Islet of Langerhans (tissue), 1 donor: ENCODE measurements at regions not wholly inside any gene's neighbourhood (a gene's known extent, or its start where the extent isn't known, plus 50 kb on each side); places are given as distances from the start of the nearest gene placed in this dataset.

Experiments used
- FAIRE-seq: peaks from one replicate; lab custom pipeline; 2011; peaks lifted over from hg19 to GRCh38; lab: Jason Lieb, UNC

GRCh38 chr2:104703669-104704068 is 150.2 kb upstream of the POU3F3 start:
- no peak for FAIRE-seq

- no peak for FAIRE-seq
Measured at GRCh38 chr2:104704496-104705245, 149.2 kb upstream of the POU3F3 start.

GRCh38 chr2:104707056-104707455 is 146.9 kb upstream of the POU3F3 start:
- FAIRE-seq: no peak

GRCh38 chr2:104708967-104709366 is 144.9 kb upstream of the POU3F3 start:
- no peak for FAIRE-seq

- FAIRE-seq: no peak
Measured at GRCh38 chr2:104716061-104716460, 137.9 kb upstream of the POU3F3 start.

GRCh38 chr2:104733226-104733943 is 120.5 kb upstream of the POU3F3 start:
- no peak for FAIRE-seq

- FAIRE-seq: no peak
Measured at GRCh38 chr2:104734937-104735586, 118.9 kb upstream of the POU3F3 start.

GRCh38 chr2:104736026-104736425 is 117.9 kb upstream of the POU3F3 start:
- FAIRE-seq: no peak

- no peak for FAIRE-seq
Measured at GRCh38 chr2:104741860-104742259, 112.1 kb upstream of the POU3F3 start.

GRCh38 chr2:104744537-104744936 is 109.4 kb upstream of the POU3F3 start:
- FAIRE-seq: no peak

GRCh38 chr2:104745846-104746245 is 108.1 kb upstream of the POU3F3 start:
- no peak for FAIRE-seq

GRCh38 chr2:104746299-104746698 is 107.6 kb upstream of the POU3F3 start:
- FAIRE-seq: no peak

GRCh38 chr2:104746858-104747257 is 107.1 kb upstream of the POU3F3 start:
- FAIRE-seq: no peak

GRCh38 chr2:104749856-104750460 is 104.0 kb upstream of the POU3F3 start:
- FAIRE-seq: no peak

- FAIRE-seq: no peak
Measured at GRCh38 chr2:104752504-104752903, 101.4 kb upstream of the POU3F3 start.

GRCh38 chr2:104755026-104755878 is 98.7 kb upstream of the POU3F3 start:
- no peak for FAIRE-seq

- no peak for FAIRE-seq
Measured at GRCh38 chr2:104756118-104756517, 97.8 kb upstream of the POU3F3 start.

- FAIRE-seq: no peak
Measured at GRCh38 chr2:104757056-104757455, 96.9 kb upstream of the POU3F3 start.

GRCh38 chr2:104758199-104758620 is 95.7 kb upstream of the POU3F3 start:
- no peak for FAIRE-seq

- no peak for FAIRE-seq
Measured at GRCh38 chr2:104762031-104762430, 91.9 kb upstream of the POU3F3 start.

- FAIRE-seq: no peak
Measured at GRCh38 chr2:104766683-104767082, 87.2 kb upstream of the POU3F3 start.

- no peak for FAIRE-seq
Measured at GRCh38 chr2:104768694-104769093, 85.2 kb upstream of the POU3F3 start.
